Endothelial cell (in vitro differentiated cells): ENCODE measurements at regions not wholly inside any gene's neighbourhood (a gene's known extent, or its start where the extent isn't known, plus 50 kb on each side); places are given as distances from the start of the nearest gene placed in this dataset.

Experiments
- DNase-seq: peaks from one replicate; pipeline ENCODE4 v3.0.0; 2021; ENCODE audit warnings: low spot score
- H3K27ac Mint-ChIP-seq: one replicate; pipeline ENCODE4 v1.8.0; 2021; ENCODE audit warnings: mixed read lengths, inconsistent platforms; ENCODE audit not compliant: unreplicated experiment
- H3K27me3 Mint-ChIP-seq: one replicate; pipeline ENCODE4 v1.8.0; 2021; ENCODE audit warnings: mild to moderate bottlenecking, moderate library complexity, mixed read lengths, inconsistent platforms; ENCODE audit not compliant: unreplicated experiment
- H3K36me3 Mint-ChIP-seq: one replicate; pipeline ENCODE4 v1.8.0; 2021; ENCODE audit warnings: mild to moderate bottlenecking, low read depth, mixed read lengths, inconsistent platforms; ENCODE audit not compliant: unreplicated experiment
- H3K4me1 Mint-ChIP-seq: one replicate; pipeline ENCODE4 v1.8.0; 2021; ENCODE audit warnings: mild to moderate bottlenecking, mixed read lengths, inconsistent platforms; ENCODE audit not compliant: unreplicated experiment
- H3K4me3 Mint-ChIP-seq: one replicate; pipeline ENCODE4 v1.8.0; 2021; ENCODE audit warnings: mild to moderate bottlenecking, mixed read lengths, inconsistent platforms; ENCODE audit not compliant: unreplicated experiment
- H3K9me3 Mint-ChIP-seq: one replicate; pipeline ENCODE4 v1.8.0; 2021; ENCODE audit warnings: mixed read lengths, inconsistent platforms; ENCODE audit not compliant: unreplicated experiment
- CTCF ChIP-seq: fragments of 200-600 bp; sonication (generic); IDR thresholded peaks from one replicate; pipeline ENCODE4 v1.5.0; 2021; ENCODE audit warnings: antibody characterized with exemption; ENCODE audit not compliant: unreplicated experiment

GRCh38 chr15:61729646-61730045 is 330.6 kb downstream of the VPS13C start:
- H3K27me3 Mint-ChIP-seq, result no peaks in the 10 kb centered on the region
- TF ChIP-seq CTCF, result no peak
- DNase-seq, result no peak
- H3K36me3 Mint-ChIP-seq, result no peaks in the 10 kb centered on the region
- no peaks in the 10 kb centered on the region for H3K9me3 Mint-ChIP-seq
- no peak overlapping the region for H3K27ac Mint-ChIP-seq
- no peak overlapping the region for H3K4me3 Mint-ChIP-seq
- H3K4me1 Mint-ChIP-seq, result no peaks in the 10 kb centered on the region

GRCh38 chr15:61726166-61726565 is 334.1 kb downstream of the VPS13C start:
- no peaks in the 10 kb centered on the region for H3K27me3 Mint-ChIP-seq
- H3K9me3 Mint-ChIP-seq, result no peaks in the 10 kb centered on the region
- no peak overlapping the region for H3K27ac Mint-ChIP-seq
- H3K36me3 Mint-ChIP-seq, result no peaks in the 10 kb centered on the region
- TF ChIP-seq CTCF, result no peak
- no peak overlapping the region for H3K4me3 Mint-ChIP-seq
- no peak for DNase-seq
- no peaks in the 10 kb centered on the region for H3K4me1 Mint-ChIP-seq

- DNase-seq, result no peak
- H3K4me3 Mint-ChIP-seq, result no peak overlapping the region
- TF ChIP-seq CTCF, result no peak
- no peaks in the 10 kb centered on the region for H3K27me3 Mint-ChIP-seq
- H3K9me3 Mint-ChIP-seq, result no peaks in the 10 kb centered on the region
- H3K27ac Mint-ChIP-seq, result no peak overlapping the region
- H3K4me1 Mint-ChIP-seq, result no peaks in the 10 kb centered on the region
- H3K36me3 Mint-ChIP-seq, result no peaks in the 10 kb centered on the region
Measured at GRCh38 chr15:61725251-61725650, 335.0 kb downstream of the VPS13C start.

GRCh38 chr15:61724251-61724939 is 335.9 kb downstream of the VPS13C start:
- no peak for TF ChIP-seq CTCF
- Mint-ChIP-seq H3K27me3 (no peaks in the 10 kb centered on the region), H3K4me1 (no peaks in the 10 kb centered on the region), H3K36me3 (no peaks in the 10 kb centered on the region), H3K4me3 (no peak overlapping the region), H3K27ac (no peak overlapping the region), H3K9me3 (no peaks in the 10 kb centered on the region)
- no peak for DNase-seq

GRCh38 chr15:61721418-61721817 is 338.8 kb downstream of the VPS13C start:
- DNase-seq, result no peak
- no peaks in the 10 kb centered on the region for H3K36me3 Mint-ChIP-seq
- H3K4me1 Mint-ChIP-seq, result no peaks in the 10 kb centered on the region
- no peak overlapping the region for H3K27ac Mint-ChIP-seq
- TF ChIP-seq CTCF, result no peak
- H3K27me3 Mint-ChIP-seq, result no peaks in the 10 kb centered on the region
- no peak overlapping the region for H3K4me3 Mint-ChIP-seq
- no peaks in the 10 kb centered on the region for H3K9me3 Mint-ChIP-seq
